ENCODE measurements at regions not wholly inside any gene's neighbourhood (a gene's known extent, or its start where the extent isn't known, plus 50 kb on each side); places are given as distances from the start of the nearest gene placed in this dataset.
A peak's percentile ranks its signal among the peaks of the same experiment; 100 is the strongest.

GRCh38 chr13:111410232-111411021 is 90.0 kb downstream of the TEX29 start:
- no peaks in the 10 kb centered on the region for H3K36me3 Mint-ChIP-seq (ENCODE audit: low read depth, unreplicated experiment)
- H3K9me3 Mint-ChIP-seq (ENCODE audit: unreplicated experiment): no peaks in the 10 kb centered on the region
- Histone ChIP-seq H4K20me1 (ENCODE audit: insufficient read depth, low read length) (no peaks in the 10 kb centered on the region), H3K4me1 (ENCODE audit: insufficient read depth, low read length) (no peaks in the 10 kb centered on the region), H3K9me3 (ENCODE audit: insufficient read depth, low read depth, low read length) (no peaks in the 10 kb centered on the region), H3K4me3 (ENCODE audit: insufficient read depth, low read depth, low read length) (no peak overlapping the region), H2AFZ (ENCODE audit: low read depth, low read length) (no peak overlapping the region), H3K27ac (ENCODE audit: low read depth, low read length) (no peak overlapping the region), H3K27me3 (ENCODE audit: insufficient read depth, low read length) (peaks cover 31% of the 10 kb centered on the region), H3K4me2 (ENCODE audit: low read length) (no peak overlapping the region), H3K36me3 (ENCODE audit: insufficient read depth, low read length) (no peaks in the 10 kb centered on the region), H3K9ac (ENCODE audit: low read length) (no peak overlapping the region), H3K79me2 (ENCODE audit: insufficient read depth, low read length) (no peaks in the 10 kb centered on the region)
- TF ChIP-seq CTCF (IDR thresholded peaks at IDR 0.05; ENCODE audit: insufficient read depth, low read depth, low read length) (no peak), EZH2 (IDR thresholded peaks at IDR 0.05; ENCODE audit: insufficient read depth, low read length) (no peak)
- no peak overlapping the region for H3K4me3 Mint-ChIP-seq (ENCODE audit: unreplicated experiment)
- peaks cover 65% of the 10 kb centered on the region for H3K27me3 Mint-ChIP-seq (ENCODE audit: low read depth, unreplicated experiment)
- no peak overlapping the region for H3K27ac Mint-ChIP-seq (ENCODE audit: unreplicated experiment)
- peaks cover 4% of the 10 kb centered on the region for H3K4me1 Mint-ChIP-seq (ENCODE audit: low read depth, unreplicated experiment)
- DNase-seq (ENCODE audit: low read depth): no peak
- FAIRE-seq: no peak

- Mint-ChIP-seq H3K36me3 (ENCODE audit: low read depth, unreplicated experiment) (no peaks in the 10 kb centered on the region), H3K27ac (ENCODE audit: unreplicated experiment) (no peak overlapping the region), H3K27me3 (ENCODE audit: low read depth, unreplicated experiment) (peaks cover 61% of the 10 kb centered on the region), H3K4me3 (ENCODE audit: unreplicated experiment) (no peak overlapping the region), H3K4me1 (ENCODE audit: low read depth, unreplicated experiment) (peaks cover 4% of the 10 kb centered on the region), H3K9me3 (ENCODE audit: unreplicated experiment) (no peaks in the 10 kb centered on the region)
- Histone ChIP-seq H3K27me3 (ENCODE audit: insufficient read depth, low read length) (peaks cover 30% of the 10 kb centered on the region), H3K79me2 (ENCODE audit: insufficient read depth, low read length) (no peaks in the 10 kb centered on the region), H4K20me1 (ENCODE audit: insufficient read depth, low read length) (no peaks in the 10 kb centered on the region), H3K27ac (ENCODE audit: low read depth, low read length) (no peak overlapping the region), H3K4me1 (ENCODE audit: insufficient read depth, low read length) (no peaks in the 10 kb centered on the region), H3K36me3 (ENCODE audit: insufficient read depth, low read length) (no peaks in the 10 kb centered on the region), H3K9ac (ENCODE audit: low read length) (no peak overlapping the region), H2AFZ (ENCODE audit: low read depth, low read length) (no peak overlapping the region), H3K9me3 (ENCODE audit: insufficient read depth, low read depth, low read length) (no peaks in the 10 kb centered on the region), H3K4me2 (ENCODE audit: low read length) (no peak overlapping the region), H3K4me3 (ENCODE audit: insufficient read depth, low read depth, low read length) (no peak overlapping the region)
- no peak for DNase-seq (ENCODE audit: low read depth)
- no peak for FAIRE-seq
- TF ChIP-seq CTCF (IDR thresholded peaks at IDR 0.05; ENCODE audit: insufficient read depth, low read depth, low read length): no peak
- peak; percentile 69 for TF ChIP-seq EZH2 (IDR thresholded peaks at IDR 0.05; ENCODE audit: insufficient read depth, low read length)
Observed at GRCh38 chr13:111411151-111411858, 90.9 kb downstream of the TEX29 start.
